ENCODE measurements at regions not wholly inside any gene's neighbourhood (a gene's known extent, or its start where the extent isn't known, plus 50 kb on each side); places are given as distances from the start of the nearest gene placed in this dataset.
"Not testable (repeated sequence)": the region's sequence is repeated elsewhere in the genome, so short reads cannot be mapped to it uniquely, and the experiment has no call there.

DNA sequence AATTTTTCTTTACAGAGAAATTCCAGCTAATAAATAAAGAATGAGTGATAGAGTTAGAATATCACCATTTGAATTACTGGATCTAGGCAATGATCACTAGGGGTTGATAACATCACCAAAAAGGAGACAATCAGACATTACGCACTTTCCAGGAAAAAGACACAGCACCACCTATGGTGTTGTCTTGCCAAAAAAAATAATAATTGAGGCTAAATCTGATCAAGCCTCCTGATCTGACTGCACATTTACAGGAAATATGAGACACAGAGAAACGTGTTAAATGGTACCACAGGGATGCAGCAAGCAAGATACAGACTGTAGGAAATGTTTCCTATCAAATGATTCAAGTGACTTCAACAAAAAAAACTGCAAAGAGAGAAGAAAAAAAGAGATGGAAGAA, 92.8 kb downstream of the EOMES start:
- no peak for DNase-seq

- DNase-seq: peak; percentile 63
These were observed 93.9 kb downstream of the EOMES start for GRCh38 chr3:27628026-27628750.

- no peak for DNase-seq
These were observed 95.5 kb downstream of the EOMES start for GRCh38 chr3:27626596-27627118.

- no peak for DNase-seq
These were observed 96.3 kb downstream of the EOMES start for GRCh38 chr3:27625864-27626263.

- no peak for DNase-seq
These were observed 98.9 kb downstream of the EOMES start for GRCh38 chr3:27623085-27623753.

- DNase-seq: no peak
These were observed 104.6 kb downstream of the EOMES start for GRCh38 chr3:27617552-27617951.

DNA sequence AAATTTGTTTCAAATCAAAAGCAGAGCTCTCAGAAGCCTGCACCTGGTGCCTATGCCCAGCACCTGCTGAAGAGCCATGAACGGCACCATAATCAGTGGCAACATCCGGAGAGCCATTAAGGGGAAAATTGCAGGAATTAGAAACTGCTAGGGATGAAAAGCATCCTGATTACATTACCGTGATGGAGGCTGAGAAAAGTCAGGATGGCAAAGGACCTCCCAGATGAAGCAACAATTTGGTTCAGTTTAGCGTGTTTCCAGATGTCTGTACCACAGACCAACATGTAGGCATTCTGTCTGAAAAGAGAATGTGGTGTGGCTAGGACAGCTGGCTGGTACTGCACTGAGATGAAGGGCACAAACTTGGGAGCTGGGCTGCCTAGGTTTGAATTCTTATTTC, 106.1 kb downstream of the EOMES start:
- DNase-seq: no peak

DNA sequence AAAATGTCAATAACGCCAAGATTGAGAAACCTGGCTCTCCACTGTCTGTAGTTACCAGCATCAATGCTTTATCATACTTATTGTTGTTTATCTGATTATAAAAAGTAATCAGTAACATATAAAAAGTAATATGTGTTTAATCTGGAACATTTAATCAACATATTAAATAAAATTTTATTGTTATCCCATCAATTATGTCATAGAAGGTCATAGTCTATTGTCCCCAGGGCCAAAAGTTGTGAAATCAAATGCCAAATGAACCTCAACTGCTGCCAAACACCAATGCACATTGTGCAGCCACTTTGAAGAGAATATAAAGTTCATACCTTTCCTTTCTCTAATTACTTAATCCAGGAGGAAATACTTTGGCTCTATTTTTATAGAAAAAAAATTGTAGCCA, 106.6 kb downstream of the EOMES start:
- no peak for DNase-seq

- no peak for DNase-seq
These were observed 107.5 kb downstream of the EOMES start for GRCh38 chr3:27614592-27614991.

DNA sequence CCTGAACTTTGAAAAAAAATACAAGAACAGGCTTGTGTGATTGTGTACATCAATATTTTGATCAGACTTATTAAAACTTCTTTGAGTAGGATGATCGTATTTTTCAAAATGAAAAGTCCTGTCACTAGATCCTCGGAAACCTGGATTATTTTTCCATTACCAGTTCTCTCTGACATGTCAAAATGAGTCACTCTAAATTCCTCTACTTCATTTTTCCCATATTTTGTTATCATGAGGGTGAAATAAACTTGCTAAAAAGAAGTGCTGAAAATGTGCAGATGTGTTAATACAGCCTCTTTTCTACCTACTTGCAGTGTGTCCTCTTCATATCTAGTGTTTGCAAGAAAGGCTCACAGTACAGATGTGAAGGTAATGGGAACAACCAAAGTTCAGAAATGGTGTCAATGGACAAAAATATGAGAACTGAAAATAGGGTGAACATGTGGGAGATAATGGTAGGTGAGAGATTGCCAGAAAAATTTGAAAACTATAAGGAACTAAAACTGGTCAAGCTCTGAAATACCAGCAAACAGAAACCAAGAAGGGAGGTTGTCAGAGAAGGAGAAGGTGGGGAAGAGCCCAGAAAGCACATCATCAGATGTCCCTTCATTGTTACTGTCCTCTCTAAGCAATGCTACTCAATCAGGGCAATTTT, 108.2 kb downstream of the EOMES start:
- DNase-seq: peak; percentile 79

DNA sequence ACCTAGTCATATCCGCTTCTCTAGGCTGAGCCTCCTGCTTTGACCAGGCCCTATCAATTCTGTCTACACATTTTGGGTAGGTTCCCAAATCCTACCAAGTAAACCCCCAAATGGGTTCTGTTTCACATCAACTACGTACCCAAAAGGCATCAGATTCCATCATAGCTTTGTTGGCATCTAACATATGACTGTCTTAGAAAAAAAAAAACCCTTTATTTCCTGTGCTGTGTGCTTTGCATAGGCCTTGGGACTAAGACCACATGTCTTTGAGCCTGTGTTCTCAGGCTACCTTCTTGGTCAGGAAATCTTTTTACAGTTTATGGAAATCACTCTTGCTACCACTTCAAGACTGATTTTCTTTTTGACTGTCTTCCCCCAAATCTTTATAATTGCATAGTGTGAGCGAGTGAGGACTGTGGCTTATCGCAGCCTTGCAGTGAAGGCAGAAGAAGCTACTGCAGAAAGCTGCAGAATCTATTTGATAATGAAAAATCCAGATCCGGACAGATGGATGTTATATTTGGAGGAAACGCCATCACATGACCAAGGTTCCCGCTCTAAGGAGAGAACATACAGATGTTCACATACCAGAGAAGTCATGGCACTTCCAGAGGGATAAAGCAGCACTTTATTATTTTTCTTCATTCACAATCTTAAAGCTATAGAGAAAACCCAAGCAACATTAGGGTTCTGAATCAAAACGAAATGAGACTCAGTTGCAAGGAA, 111.2 kb downstream of the EOMES start:
- DNase-seq: no peak

DNA sequence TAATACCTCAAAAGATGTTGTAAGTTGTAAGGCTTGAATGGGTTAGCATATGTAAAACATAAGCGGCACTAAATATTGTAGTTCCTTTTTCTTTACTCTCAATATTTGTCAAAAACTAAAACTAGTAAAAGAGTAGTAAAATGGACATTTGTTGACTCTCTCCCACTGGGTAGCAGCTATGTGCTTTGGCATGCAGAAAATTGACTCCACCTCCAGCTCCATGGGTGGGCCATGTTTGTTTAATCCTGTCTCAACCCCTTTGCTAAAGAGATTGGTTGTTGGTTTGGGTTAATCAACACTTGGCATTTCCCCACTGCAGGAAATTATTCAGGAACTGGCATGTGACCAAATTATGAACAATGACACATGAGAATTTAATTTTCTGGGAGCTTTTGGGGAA, 114.8 kb downstream of the EOMES start:
- DNase-seq: peak; percentile 43

DNA sequence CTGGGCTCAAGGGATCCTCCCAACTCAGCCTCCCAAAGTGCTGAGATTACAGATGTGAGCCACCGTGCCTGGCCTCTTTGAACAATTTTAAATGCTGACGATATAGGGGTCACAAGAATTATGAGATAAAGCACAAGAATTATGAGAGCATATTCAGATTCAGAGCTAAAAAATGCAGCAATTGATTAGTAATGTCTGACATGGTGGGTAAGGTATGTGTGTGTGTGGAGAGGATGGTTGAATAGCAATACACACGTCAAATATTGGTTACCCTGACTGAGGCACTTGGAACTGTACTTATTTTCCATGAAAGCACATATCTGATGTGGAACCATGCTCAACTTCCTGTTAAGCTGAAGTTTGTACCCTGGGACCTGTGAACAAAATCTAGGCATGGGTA, 115.6 kb downstream of the EOMES start:
- DNase-seq: no peak

DNA sequence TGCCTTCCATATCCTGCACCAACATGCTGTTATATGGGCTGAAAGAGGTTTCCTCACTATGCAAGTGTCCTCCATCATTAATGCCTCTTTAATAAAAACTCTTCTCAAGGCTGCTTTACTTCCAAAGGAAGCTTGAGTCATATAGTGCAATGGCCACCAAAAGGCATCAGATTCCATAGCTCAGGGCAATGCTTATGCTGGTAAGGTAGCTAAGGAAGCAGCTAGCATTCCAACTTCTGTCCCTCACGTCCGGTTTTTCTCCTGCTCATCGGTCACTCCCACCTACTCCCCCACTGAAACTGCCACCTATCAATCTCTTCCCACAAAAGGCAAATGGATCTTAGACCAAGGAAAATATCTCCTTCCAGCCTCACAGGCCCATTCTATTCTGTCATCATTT, 117.1 kb upstream of the SLC4A7 start:
- not testable (repeated sequence) for DNase-seq

- not testable (repeated sequence) for DNase-seq
These were observed 115.6 kb upstream of the SLC4A7 start for GRCh38 chr3:27599741-27600140.

- DNase-seq: peak; percentile 5
These were observed 112.7 kb upstream of the SLC4A7 start for GRCh38 chr3:27596921-27597320.

- DNase-seq: peak; percentile 84
These were observed 112.2 kb upstream of the SLC4A7 start for GRCh38 chr3:27596334-27596841.

DNA sequence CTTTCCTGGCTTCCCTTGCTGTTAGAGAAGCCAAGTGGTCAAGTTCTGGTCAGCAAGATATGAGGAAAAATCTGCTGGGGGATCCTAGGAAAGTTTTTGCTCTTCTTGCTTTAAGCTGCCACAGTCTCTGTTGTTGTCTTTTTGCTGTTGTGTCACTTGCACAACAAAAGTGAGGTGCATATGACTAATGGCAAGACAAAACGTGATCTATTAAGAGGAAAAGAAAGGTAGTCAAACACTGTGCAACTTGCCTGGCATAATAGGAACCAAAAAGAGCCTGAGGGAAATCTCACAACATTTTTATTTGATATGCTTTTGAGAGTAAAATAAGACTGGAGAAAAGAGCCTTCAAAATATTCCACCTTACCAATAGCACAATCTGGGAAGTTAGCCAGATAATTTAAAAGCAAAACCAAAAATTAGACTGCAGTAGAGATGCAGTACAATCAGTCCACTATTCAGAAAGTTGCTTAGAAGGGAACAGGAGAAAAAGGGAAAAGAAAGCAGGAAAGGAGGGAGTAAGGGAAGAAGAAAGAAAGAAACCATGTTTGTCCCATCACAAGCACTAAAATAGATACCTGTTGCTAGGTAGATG, 110.0 kb upstream of the SLC4A7 start:
- DNase-seq: no peak

DNA sequence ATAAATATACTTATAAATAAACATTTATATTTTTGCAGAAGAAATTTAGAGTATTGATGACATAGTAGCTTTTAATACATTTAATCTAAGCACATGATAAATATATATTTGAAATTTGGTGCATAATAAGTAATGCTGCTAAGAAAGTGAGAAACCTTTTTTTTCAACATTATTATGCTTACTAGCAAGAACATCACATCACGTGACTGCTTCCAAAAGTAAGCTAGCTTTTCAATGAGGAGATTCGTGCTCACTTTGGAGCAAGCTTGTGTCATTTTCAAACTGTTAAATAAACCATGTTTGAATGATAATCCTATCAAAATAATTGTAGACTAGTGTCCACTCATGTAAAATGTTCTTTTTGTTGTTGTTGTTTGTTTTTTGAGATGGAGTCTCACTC, 109.0 kb upstream of the SLC4A7 start:
- DNase-seq: no peak

- peak; percentile 69 for DNase-seq
These were observed 107.4 kb upstream of the SLC4A7 start for GRCh38 chr3:27591312-27592210.

All from MV-4-11 (cell line).